HG02870 (cell line): ENCODE measurements at regions not wholly inside any gene's neighbourhood (a gene's known extent, or its start where the extent isn't known, plus 50 kb on each side); places are given as distances from the start of the nearest gene placed in this dataset.

Experiments
- ATAC-seq: cut with Tn5 transposase; IDR thresholded peaks from one replicate; pipeline ENCODE4 v1.9.1; 2021; ENCODE audit warnings: mild to moderate bottlenecking, moderate library complexity; ENCODE audit not compliant: unreplicated experiment

DNA sequence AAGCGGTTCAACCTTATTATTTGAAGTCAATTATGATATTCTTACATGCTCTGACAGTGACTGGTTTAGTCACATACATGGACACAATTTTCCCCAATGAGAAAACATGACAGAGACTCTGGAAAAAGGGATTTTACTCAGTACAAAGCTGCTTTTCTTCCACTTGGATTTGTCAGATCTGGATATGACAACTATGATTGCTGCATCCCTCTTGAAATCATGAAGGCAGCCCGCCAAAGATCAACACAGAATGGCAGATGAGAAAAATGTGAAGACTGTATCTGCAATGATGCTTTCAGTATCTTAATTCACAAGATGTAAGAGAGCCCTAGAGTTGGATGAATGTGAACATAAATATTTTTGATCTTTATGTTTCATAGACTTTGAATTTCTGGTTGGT is 439.6 kb downstream of the CDH8 start:
- no peak for ATAC-seq

GRCh38 chr16:61595605-61596004 is 440.6 kb downstream of the CDH8 start:
- ATAC-seq: no peak

GRCh38 chr16:61590577-61590976 is 445.7 kb downstream of the CDH8 start:
- no peak for ATAC-seq

DNA sequence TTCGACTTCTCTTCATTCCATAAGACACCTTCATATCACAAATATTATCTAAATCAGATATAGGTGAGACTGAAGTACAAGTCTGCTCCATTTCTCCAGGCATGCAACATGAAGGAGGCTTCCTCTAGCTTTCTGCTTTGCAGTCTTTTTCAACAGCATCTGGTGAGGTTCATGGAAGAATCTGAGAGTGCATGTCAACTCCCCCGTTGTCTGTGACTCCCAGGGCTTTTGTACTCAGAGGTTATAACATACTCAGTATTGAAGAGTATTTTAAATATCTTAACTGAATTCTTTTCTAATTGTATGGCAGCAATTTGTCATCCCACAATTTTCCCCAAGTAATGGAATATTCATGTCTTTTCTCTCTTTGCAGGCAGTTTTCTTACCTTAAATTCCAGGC is 448.7 kb downstream of the CDH8 start:
- ATAC-seq: no peak

- ATAC-seq: no peak
Observed at GRCh38 chr16:61581417-61582046, 454.7 kb downstream of the CDH8 start.

- ATAC-seq: no peak
Observed at GRCh38 chr16:61580579-61580978, 455.7 kb downstream of the CDH8 start.

GRCh38 chr16:61579195-61579594 is 457.0 kb downstream of the CDH8 start:
- ATAC-seq: no peak

- no peak for ATAC-seq
Observed at GRCh38 chr16:61576476-61576875, 459.8 kb downstream of the CDH8 start.

DNA sequence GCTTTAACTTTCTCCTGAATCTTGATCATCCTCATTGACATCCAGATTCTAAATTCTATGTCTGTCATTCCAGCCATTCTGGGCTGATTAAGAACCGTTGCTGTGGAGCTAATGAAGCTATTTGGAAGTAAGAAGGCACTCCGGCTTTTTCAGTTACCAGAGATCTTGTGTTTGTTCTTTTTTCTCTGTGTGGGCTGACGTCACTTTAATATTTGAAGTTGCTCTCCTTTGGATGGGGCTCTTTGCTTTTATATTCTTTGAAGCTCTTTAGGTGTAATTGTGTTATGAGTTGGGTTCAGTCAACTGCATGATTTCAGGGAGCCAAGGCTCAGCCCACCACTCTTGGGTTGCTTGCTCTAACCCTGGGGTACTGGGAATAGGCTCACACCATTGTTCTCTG is 460.6 kb downstream of the CDH8 start:
- ATAC-seq: no peak

DNA sequence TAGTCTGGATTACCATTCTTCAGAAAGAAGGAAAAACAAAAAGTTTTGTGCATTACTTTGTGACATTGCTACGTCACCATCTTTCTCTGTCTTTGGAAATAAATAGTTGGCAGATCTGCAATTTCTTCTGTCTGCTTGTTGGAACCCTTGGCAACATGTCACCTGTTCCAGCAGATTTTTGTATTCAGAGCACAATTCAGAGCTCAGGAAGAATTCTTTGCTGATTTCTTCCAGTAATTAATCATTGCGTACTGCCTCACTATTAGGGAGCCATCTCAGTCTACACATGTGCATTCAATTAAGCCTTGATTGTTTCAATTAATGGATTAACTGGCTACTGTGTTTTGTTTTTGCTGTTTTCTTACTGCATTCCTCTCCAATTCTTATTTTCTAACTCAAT is 467.2 kb downstream of the CDH8 start:
- ATAC-seq: no peak

GRCh38 chr16:61564716-61565115 is 471.5 kb downstream of the CDH8 start:
- no peak for ATAC-seq

DNA sequence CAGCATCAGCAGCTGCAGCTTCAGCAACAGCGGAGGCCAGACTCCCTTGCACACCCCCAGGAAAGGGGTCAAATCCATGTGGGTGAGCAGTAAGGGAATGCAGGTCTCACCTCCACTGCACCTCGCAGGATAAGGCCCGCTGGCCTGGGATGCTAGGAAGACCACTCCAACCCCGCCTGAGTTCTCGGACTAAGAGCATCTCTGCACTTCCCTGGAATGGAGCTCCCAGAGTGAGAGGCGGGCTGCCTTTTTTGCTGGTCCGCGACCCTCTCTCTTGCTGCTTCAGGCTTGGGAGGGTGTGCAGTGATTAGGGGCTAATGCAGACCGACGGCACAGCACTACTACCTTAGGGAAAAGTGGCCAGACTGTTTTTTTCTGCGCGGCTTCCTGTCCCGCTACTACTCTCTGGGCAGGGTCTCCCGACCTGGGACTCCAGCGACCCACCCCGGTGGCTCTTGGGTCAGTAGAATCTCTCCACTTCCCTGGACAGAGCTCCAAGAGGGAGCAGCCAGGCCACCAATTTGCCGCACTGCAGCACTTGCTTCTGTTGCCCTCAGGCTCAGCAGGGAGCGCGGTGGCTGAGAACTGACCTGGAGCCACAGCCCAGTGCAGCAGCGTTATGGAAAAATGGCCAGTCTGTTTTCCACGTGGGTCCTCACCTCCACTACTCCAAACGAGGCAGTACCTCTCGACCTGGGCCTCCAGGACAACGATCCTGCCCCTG is 480.4 kb downstream of the CDH8 start:
- ATAC-seq: no peak

GRCh38 chr16:61549327-61549726 is 486.9 kb downstream of the CDH8 start:
- no peak for ATAC-seq

DNA sequence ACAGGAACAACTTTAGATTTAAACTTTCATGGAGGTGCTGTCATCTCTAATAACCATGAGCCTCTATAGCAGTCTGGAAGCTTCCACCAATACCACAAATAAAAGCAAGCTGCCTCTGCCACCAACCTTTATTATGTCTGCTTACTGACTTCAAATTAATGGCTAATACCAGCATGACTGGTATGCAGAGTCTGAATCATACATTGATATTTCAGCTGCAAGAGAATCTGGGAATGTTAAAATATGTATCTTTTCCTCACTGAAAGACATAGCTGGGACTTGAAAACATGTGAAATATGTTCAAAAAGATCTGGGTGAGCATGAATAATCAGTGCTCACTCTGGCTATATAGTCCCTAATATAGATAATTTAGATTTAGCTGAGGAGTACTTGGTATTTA is 488.6 kb downstream of the CDH8 start:
- ATAC-seq: no peak

GRCh38 chr16:61544165-61544564 is 492.1 kb downstream of the CDH8 start:
- ATAC-seq: no peak

GRCh38 chr16:61540216-61540615 is 496.0 kb downstream of the CDH8 start:
- ATAC-seq: no peak

GRCh38 chr16:61530697-61531096 is 505.5 kb downstream of the CDH8 start:
- no peak for ATAC-seq

DNA sequence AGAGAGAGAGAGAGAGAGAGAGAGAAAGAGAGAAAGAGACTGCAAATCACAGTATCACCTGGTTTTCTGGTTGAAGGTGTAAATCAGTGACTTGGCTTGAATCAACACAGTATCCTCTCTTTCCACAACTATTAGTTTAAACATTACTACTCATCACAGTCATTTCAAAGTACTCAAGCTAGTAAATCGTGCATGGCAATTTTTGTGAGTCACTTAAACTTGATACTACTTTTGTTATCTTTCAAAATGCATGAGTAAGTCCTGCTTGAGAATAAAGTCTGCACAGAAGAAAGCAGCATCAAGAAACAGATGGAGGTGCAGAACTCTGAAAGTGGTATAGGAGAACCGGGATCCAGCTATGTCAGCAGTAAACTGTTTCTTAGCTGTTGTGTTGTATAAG is 535.4 kb downstream of the CDH8 start:
- no peak for ATAC-seq

- no peak for ATAC-seq
Observed at GRCh38 chr16:61480250-61480649, 556.0 kb downstream of the CDH8 start.

GRCh38 chr16:61471737-61472136 is 564.5 kb downstream of the CDH8 start:
- no peak for ATAC-seq

GRCh38 chr16:61471023-61471422 is 565.2 kb downstream of the CDH8 start:
- no peak for ATAC-seq

GRCh38 chr16:61465285-61465684 is 571.0 kb downstream of the CDH8 start:
- ATAC-seq: no peak

DNA sequence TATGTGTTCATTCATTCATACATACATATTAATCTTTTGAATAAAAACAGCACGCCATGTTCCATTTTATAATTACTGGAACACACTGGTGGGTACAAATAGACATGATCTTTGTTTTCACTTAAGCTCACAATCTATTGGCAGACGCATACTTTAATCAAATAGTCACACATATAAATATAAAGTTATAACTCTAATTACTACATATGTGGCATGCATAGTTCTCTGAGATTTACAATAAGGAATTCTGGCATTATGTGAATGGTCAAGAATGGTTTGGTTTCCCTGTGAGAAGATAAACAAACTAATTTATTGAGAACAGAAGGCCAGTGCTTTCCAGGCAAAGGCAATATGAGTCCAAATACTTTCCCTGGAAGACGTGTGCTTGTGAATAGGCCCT is 576.2 kb downstream of the CDH8 start:
- ATAC-seq: no peak
